H1 (cell line): ENCODE measurements at regions not wholly inside any gene's neighbourhood (a gene's known extent, or its start where the extent isn't known, plus 50 kb on each side); places are given as distances from the start of the nearest gene placed in this dataset.

Source experiments
- CHD7 ChIP-seq: fragments of 300-600 bp; sonication (generic); IDR thresholded peaks from 2 replicates; pipeline ENCODE4 v1.7.1; 2012; ENCODE audit warnings: low read length, moderate library complexity, mild to moderate bottlenecking, inconsistent platforms; ENCODE audit not compliant: insufficient replicate concordance
- MAX ChIP-seq: IDR thresholded peaks from 2 replicates; pipeline ENCODE4 v1.6.1; 2012; ENCODE audit warnings: inconsistent platforms

- no peak for TF ChIP-seq CHD7
- no peak for TF ChIP-seq MAX
These were observed 300.2 kb upstream of the IRX5 start (continued) for GRCh38 chr16:54630284-54630967.
